GM18508 (cell line): ENCODE measurements at regions not wholly inside any gene's neighbourhood (a gene's known extent, or its start where the extent isn't known, plus 50 kb on each side); places are given as distances from the start of the nearest gene placed in this dataset.
"Not testable (repeated sequence)": the region's sequence is repeated elsewhere in the genome, so short reads cannot be mapped to it uniquely, and the experiment has no call there.

Experiments
- ATAC-seq: cut with Tn5 transposase; IDR thresholded peaks from one replicate; pipeline ENCODE4 v1.9.1; 2021; ENCODE audit warnings: moderate number of reproducible peaks; ENCODE audit not compliant: insufficient read depth, unreplicated experiment

DNA sequence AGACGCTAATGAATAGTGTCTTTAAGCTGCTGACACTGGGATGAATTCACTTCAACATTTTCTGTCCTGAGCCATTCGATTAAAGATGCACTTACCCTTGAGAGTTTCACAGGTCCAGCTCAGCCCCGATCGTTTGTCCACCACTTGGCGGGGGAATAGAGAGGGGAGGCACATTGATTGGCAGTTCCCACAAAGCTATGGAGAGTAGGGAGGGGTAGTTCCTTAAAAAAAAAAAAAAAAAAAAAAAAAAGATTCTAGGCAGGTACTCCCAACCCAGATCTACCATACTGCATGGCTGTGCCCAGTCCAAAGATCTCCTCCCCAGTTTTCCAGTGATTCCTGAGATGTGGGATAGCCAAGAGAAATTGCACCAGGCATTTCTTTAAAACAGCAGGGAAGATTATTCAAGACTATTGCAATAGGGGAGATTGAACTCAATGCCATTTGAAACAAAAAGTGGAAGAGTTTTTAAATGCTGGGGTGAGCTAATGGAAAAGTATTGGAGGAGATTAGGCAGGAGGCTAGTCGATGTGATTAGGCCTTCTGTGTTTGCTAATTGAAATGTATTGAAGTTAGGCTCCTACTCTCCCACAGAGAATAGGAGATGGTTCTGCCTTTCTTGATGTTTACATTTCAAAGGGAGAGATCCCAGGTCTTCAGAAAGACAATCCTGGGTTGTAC, 2217.4 kb upstream of the WWC1 start:
- no peak for ATAC-seq

DNA sequence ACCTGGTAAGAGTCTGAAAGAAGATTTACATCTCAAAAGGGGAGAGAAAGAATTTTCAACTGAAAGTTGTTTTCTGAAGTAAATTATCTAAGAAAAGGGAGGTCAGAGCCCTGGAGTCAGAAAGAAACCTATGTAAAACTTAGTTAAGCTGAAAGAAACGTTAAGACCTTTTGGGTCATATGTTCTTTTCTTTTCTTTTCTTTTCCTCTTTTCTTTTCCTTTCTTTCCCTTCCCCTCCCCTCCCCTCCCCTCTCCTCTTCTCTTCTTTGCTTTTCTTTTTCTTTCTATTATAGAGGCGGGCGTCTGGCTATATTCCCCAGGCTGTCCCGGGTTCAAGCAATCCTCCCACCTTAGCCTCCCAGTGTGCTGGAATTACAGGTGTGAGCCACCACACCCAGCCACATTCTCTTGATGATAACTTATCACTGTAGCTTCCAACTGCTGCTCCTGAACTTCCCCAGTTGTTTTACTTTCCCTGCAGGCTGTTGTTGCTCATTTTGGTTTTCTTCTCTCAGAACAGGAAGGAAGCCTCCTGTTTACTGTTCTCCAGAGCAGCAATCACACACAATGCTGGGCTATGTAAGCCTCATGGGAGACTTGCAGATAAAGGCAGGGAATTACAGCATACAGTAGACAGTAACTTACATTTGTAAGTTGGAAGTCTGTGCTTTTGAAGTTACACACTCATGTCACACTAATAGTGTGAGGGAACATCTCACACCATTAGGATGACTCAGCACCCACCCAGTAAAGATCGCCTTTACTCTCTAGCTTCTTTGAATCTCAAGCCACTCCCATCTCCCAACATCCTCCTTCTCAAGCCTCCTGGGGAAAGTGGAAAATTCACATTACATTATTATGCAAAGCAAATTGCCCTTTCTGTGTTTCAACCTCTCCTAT, 2216.6 kb upstream of the WWC1 start:
- no peak for ATAC-seq

DNA sequence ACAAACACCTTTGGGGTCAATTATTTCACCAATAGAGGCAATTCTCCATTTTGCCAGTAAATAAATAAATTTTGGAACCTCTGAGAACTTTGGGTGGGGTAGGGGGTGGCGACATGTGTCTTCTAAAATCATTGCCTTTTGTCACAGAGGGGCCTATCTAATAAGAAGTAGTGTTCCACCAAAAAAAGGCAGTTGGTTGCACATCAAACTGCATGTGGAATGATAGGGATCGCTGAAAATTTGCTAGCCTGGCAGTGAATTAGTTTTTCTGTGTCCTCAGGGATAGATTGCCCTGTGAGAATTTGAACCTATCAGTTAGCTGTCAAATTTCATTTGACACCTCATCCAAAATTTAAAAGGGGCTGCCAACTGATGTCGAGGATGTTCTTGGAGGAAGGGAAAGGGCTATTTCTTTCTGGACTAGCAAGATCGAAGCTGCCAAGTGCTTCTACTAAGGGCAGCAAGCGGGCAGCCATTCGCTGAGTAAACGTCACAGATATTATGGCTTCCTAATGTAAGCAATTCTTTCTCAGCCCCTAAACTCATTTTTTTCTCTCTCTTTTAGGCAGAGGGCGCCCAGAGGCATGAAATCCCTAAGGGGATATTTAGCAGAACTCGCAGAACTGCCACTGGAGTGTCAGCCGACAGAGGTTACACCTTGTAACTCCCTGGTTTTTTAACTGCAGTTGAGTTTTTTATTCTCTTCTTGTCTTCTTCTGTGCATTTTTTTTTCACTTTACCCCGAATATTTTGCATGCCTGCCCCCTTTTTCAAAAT, 2208.1 kb upstream of the WWC1 start:
- no peak for ATAC-seq

DNA sequence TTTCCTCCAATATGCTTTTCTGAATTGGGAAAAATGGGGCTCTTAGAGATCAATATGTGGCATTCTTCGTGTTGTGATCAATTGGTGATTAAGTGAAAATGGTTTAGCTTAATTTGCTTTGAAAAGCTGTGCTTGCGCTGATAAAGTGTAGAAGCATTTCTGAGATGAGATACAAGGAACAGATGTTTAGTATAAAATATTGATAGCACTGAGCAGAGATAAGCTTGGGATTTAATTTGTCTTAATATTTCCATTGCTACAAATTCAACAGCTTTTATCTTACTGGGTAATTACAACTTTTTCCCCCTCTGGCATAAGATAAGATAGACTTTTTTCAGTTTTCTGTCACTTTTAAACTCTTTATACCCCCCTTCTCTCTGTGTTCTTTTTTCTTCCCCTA, 2204.9 kb upstream of the WWC1 start:
- ATAC-seq: no peak

DNA sequence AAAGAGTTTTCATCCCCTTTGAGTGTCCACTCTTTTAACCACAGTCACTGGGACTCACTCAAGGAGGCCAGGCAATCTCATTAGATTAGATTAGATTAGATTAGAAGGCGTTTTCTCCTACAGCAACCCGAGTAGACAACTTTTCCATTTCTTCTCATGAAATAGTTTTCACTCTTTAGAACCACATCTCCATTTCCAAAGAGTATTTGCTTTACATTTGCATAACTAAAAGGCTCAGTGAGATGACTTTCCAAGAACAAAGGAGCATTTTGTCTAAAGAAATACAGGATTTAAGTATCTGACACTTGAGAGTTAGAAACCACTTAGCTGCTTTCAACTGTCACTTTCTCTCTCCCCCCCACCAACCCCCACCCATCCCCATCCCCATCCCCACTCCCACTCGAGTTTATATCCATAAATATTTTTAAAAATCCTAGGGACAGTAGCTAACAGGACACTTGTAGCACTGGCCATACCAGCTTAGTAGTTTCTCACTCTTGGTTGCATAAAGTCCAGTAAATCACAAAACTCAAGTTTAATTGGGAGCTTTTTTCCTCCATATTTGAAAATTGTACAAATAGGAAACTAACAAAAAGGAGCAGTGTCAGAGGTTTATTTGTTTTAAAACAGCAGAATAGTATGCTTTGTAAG, 2202.9 kb upstream of the WWC1 start:
- no peak for ATAC-seq

DNA sequence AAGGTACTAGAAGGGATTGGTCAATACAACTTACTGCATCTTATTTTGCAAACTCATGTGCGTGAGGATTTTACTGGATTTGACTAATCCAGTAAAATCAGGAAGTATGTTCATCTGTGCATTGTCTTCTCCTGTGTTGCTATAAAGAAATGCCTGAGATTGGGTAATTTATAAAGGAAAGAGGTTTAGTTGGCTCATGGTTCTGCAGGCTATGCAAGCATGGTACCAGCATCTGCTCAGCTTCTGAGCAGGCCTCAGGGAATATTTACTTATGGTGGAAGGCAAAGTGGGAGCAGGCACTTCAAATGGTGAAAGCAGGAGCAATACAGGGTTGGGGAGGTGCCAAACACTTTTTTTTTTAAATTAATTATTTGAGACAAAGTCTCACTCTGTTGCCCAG, 2199.5 kb upstream of the WWC1 start:
- ATAC-seq: no peak

DNA sequence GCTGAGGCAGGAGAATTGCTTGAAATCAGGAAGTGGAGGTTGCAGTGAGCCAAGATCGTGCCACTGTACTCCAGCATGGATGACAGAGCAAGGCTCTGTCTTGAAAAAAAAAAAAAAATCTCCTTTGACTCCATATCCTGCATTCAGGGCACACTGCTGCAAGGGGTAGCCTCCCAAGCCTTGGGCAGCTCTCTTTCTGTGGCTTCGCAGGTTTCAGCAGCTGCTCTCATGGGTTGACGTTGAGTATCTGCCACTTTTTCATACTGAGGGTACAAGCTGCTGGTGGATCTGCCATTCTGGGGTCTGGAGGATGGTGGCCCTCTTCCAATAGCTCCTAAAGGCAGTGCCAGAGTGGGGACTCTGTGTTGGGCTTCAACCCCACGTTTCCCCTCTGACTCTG, 2198.1 kb upstream of the WWC1 start:
- ATAC-seq: no peak

DNA sequence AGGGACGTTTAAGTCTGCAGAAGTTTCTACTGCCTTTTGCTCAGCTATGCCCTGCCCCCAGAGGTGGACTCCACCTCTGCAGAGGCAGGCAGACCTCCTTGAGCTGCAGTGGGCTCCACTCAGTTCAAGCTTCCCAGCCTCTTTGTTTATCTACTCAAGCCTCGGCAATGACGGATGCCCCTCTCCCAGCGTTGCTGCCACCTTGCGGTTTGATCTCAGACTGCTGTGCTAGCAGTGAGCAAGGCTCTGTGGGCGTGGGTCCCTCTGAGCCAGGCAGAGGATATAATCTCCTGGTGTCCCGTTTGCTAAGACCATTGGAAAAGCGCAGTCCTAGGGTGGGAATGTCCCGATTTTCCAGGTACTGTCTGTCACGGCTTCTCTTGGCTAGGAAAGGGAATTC, 2188.5 kb upstream of the WWC1 start:
- no peak for ATAC-seq

DNA sequence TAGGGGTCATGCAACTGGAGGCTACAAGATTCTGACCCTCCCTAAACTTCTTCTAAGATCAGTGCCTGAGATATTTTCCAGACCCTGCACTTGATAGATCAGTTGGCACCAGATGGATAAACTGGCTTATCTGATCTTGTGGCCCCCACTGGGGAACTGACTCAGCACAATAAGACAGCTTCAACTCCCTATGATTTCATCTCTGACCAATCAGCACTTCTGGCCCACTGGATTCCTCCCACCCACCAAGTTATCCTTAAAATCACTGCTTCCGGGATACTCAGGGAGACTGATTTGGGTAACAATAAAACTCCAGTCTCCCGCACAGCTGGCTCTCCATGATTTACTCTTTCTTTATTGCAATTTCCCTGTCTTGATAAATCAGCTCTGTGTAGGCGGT, 2180.4 kb upstream of the WWC1 start:
- no peak for ATAC-seq

DNA sequence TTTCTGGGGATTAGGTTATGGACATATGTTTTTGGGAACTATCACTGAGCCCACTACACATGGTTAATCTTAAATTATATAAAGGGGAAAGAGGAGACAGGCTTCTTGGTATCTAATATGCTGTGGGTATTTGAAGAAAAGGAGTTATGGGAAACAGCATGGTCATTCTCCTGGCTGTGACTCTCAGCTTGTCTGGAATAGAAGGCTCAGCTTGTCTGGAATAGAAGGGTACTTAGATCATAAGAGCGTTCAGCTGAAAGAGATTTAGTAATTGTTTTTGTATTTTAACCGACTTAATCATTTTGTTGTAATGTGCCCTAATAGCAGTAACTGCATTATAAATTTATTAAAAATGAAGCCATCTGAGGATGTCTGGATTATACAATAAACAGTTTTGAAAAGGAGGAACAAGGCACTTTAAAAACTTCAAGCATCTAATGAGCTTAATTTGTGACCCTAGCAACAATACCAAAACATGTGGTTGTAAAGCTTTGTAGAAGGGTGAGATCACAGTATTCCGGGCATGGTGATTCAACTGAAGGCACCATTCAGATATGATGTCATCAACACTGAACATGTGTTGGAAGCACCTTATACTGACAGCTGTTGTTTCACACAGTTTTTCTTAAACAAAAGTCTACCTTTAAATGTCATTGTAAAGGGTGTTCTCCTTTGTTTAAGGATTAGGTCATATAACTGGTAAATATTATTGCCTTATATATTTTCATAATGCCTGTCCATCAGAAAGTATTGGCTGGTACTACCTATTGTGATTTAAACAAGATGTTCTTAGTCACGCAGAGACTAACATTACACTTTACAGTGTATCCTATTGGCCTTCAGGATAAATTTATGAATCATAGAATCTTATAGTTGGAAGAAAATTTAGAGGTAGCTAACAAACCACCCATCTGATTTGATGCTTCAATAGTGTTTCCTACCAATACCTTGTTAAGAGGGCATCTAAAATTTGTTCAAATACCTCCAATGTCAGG, 2174.1 kb upstream of the WWC1 start:
- ATAC-seq: no peak

DNA sequence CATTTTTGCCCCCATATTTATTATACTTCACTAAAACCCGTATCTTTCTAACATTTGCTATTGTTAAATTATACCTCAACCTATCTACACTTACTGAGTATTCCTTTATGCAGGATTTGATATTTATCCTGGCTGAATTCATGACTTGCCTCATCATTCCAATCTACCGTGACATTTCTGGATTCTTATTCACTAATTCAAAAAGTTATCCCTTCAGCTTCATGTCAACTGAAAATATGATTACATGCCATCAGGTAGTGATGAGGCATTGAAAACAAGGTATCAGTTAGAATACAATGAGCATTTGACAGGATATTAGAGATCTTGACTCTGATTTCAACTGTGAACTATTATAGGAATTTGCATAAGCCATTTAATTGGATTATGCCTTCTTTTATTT, 2171.9 kb upstream of the WWC1 start:
- no peak for ATAC-seq

DNA sequence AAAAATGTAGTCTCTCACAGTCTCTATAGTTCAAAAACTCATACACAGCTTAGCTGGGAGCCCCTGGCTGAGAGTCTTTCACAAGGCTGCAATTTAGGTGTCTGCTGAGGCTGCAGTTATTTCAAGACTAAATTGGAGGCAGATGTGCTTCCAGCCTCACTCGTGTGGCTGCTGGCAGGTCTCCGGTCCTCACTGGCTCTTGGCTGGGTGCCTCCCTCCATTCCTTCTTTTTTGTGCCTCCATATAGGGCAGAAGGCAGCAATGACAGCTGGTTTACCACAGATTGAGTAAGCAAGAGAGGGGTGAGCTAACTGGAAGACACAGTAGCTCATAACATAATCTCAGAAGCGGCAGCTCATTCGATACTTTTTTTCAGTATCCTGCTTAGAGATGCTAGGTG, 2167.7 kb upstream of the WWC1 start:
- no peak for ATAC-seq

DNA sequence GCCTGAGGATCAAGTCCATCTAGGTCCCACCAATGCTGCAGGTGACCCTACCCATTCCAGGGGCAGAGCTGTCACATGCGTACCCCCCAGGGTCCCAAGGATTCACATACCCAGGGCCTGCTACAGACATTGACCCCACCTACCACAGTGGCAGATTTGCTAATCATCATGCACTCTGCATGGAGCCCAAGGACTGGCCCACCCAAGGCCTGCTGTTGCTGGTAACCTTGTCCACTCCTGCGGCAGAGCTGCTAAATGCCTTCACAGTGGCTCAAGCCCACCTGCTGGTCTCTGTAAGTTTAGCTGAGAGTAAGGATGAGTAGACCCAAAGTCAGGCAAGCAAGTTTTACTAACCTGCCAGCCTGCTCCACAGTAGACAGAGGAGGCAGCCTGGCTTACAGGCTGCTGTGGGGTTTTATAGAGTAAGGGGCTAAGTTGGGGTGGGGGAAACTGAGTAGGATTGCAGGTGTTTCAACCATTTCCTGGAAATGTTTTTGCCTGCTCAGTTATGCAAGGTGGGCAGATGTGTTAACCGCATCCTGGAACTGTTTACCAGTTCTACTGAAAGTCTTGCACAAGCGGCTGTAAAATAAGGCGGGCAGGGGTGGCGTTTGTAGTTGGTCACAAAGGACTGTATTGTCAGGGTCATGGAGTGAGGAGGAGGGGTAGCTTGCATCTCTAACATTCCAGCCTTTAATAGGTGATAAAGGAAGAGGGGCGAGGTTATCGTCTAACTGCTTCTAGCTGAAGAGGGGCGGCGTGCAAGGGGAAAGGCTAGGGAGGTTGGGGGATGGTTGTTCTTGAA, 2163.5 kb upstream of the WWC1 start:
- ATAC-seq: no peak

DNA sequence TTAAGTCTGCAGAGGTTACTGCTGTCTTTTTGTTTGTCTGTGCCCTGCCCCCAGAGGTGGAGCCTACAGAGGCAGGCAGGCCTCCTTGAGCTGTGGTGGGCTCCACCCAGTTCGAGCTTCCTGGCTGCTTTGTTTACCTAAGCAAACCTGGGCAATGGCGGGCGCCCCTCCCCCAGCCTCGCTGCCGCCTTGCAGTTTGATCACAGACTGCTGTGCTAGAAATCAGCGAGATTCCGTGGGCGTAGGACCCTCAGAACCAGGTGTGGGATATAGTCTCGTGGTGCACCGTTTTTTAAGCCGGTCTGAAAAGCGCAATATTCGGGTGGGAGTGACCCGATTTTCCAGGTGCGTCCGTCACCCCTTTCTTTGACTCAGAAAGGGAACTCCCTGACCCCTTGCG, 2146.3 kb upstream of the WWC1 start:
- not testable (repeated sequence) for ATAC-seq

DNA sequence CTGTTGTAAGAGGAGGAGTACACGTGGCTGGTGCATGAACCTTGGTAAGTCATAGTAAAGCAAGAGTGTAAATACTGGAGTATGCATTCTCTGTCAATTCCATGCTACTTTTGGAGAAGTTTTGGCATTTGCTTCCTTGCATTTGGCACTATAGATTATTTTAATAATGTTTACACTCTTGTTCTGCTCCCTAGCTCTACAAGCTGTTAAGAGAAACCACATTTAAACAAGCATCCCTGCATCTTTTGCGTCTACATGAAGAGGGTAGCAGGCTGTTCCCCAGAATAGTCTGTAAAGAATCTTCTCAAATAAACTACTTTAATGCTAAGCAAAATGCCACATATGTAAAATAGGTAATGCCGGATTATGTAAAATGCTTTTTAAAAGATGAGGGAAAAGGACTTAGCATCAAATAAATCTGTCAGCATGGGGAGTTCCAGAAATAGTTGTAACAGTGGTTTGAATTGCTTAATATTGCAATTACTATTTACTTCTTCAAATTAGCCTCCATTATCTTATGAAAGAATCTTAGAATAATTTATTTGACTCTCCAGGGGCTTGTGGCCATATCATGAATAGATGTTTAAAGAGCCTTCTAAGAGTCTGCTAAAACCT, 2127.3 kb upstream of the WWC1 start:
- no peak for ATAC-seq

DNA sequence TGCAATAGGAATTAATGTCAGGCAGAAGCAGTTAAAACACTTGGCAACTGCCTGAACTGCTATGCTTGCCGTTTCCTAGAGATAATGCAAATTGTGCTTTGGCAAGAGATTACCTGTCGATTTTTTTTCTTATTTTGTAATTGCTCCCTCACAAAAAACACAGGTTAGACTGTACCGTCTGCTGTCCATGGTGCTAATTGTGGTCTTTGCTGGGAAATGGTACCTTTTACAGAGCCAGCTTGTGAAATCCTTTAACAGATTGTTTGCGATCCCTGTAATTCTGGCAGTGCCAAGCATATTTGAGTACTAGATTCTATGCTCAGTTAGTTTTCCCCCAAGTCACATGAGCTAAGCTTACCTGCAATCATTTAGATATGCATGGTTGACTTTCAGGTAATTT, 2125.8 kb upstream of the WWC1 start:
- no peak for ATAC-seq

DNA sequence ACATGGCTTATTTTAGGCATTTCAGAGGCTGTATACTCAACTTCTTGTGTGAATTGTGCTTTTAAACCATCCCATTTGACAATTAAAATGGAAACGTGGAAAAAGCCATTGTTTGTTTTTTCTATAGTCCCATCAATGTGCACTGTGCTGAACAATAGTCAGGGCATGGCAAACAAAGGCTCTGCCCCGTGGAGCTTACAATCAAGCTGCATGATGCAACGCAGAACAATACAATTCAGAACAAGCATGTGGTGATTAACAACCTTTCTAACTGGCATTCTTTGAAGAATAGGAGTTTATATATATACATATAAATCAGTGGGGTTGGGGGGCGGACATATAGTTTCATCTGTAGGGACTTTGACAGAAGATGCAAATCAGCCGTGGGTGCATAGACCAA, 2125.4 kb upstream of the WWC1 start:
- no peak for ATAC-seq

DNA sequence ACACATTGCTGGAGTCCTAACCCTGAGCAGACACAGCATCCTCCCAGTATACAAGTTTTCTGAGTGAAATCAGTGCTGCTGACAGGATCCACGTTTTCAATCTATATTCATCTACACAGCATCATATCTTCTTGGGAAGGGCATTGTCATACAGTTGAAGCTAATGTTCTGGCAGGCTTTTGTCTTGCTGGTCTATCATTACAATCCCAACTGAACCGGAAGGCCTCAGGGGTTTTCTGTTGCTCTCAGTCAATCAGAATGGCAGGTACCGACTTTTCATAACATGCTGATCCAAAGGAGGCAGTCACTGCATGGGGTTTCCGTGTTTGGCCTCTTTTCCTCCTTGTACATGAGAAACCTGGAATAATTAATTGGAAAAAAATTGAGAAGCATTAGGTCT, 2118.8 kb upstream of the WWC1 start:
- no peak for ATAC-seq
